ENCODE measurements at regions not wholly inside any gene's neighbourhood (a gene's known extent, or its start where the extent isn't known, plus 50 kb on each side); places are given as distances from the start of the nearest gene placed in this dataset.

DNA sequence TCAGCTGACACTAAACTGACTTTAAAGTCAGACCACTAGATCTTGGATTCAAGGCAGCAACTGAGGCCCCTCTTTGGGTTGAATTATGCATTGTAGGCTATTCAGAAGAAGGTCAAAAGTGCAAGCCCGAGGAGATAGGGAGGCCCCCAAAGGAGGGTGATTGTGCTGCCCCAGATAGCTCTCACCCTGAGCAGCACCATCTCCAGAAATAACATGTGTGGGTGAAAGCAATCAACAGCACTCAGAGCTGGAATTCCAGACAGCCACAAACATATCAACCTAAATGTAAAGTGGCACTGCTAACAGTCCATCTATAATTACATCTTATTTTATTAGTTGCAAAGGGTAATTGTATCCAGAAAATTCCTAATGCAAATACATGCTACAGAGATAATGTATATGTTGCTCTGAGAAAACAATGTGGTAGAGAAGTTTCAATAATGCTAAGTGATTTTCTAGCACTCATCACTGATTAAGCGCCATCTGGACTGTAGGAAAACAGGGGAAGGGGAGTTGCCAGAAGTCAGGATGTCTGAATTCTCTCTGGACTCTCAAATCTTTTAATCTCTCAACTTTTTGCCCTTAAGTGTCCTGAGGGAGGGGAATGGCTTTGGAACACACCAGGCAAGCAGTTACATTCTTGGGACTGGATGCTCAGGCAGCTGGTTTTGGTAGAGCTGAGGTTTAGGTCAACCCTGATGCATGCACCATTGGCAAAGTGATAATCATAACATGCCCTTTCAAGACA is 61.8 kb upstream of the SFRP2 start:
- TF ChIP-seq CTCF (IDR thresholded peaks at IDR 0.05 in 2 of 3, conservative IDR thresholded peaks at IDR 0.05 in 1 of 3; ENCODE audit: control insufficient read depth in 2 of 3, extremely low read depth in 1 of 3, insufficient read depth in 1 of 3, low read depth in 3 of 3, low read length in 3 of 3) (no peak), HSF1 (IDR thresholded peaks at IDR 0.05; ENCODE audit: low read depth, low read length) (no peak), CHD1 (IDR thresholded peaks at IDR 0.05; ENCODE audit: low read depth, low read length) (no peak), BCL11A (IDR thresholded peaks at IDR 0.05; ENCODE audit: low read depth, low read length) (no peak), POLR2A (IDR thresholded peaks at IDR 0.05; ENCODE audit: low read depth, low read length) (no peak), HDAC6 (IDR thresholded peaks at IDR 0.05; ENCODE audit: unreplicated experiment) (no peak), JUNB (IDR thresholded peaks at IDR 0.05) (no peak)
